HG03045 (cell line): ENCODE measurements at regions not wholly inside any gene's neighbourhood (a gene's known extent, or its start where the extent isn't known, plus 50 kb on each side); places are given as distances from the start of the nearest gene placed in this dataset.

Experiments used
- ATAC-seq: cut with Tn5 transposase; IDR thresholded peaks from one replicate; pipeline ENCODE4 v1.9.1; 2021; ENCODE audit warnings: mild to moderate bottlenecking, moderate library complexity; ENCODE audit not compliant: unreplicated experiment

- ATAC-seq = no peak
Measured at GRCh38 chr4:175369087-175369486, 443.0 kb downstream of the GPM6A start.

- no peak for ATAC-seq
Measured at GRCh38 chr4:175371091-175371490, 441.0 kb downstream of the GPM6A start.

- ATAC-seq = no peak
Measured at GRCh38 chr4:175373031-175373430, 439.0 kb downstream of the GPM6A start.

GRCh38 chr4:175374459-175374858 is 437.6 kb downstream of the GPM6A start:
- ATAC-seq = no peak

- ATAC-seq = no peak
Measured at GRCh38 chr4:175376287-175376977, 435.6 kb downstream of the GPM6A start.

GRCh38 chr4:175377203-175377602 is 434.9 kb downstream of the GPM6A start:
- ATAC-seq = no peak

- no peak for ATAC-seq
Measured at GRCh38 chr4:175378372-175378771, 433.7 kb downstream of the GPM6A start.

- no peak for ATAC-seq
Measured at GRCh38 chr4:175380841-175381240, 431.2 kb downstream of the GPM6A start.

GRCh38 chr4:175385797-175386196 is 426.3 kb downstream of the GPM6A start:
- no peak for ATAC-seq

GRCh38 chr4:175386776-175387507 is 425.1 kb downstream of the GPM6A start:
- ATAC-seq = no peak

GRCh38 chr4:175394208-175394607 is 417.9 kb downstream of the GPM6A start:
- ATAC-seq = no peak

GRCh38 chr4:175405961-175406360 is 406.1 kb downstream of the GPM6A start:
- ATAC-seq = no peak

GRCh38 chr4:175407926-175408325 is 404.1 kb downstream of the GPM6A start:
- no peak for ATAC-seq

- no peak for ATAC-seq
Measured at GRCh38 chr4:175411251-175411650, 400.8 kb downstream of the GPM6A start.

- ATAC-seq = no peak
Measured at GRCh38 chr4:175412161-175412560, 399.9 kb downstream of the GPM6A start.

GRCh38 chr4:175412746-175413145 is 399.3 kb downstream of the GPM6A start:
- ATAC-seq = no peak

GRCh38 chr4:175413561-175413960 is 398.5 kb downstream of the GPM6A start:
- no peak for ATAC-seq

- no peak for ATAC-seq
Measured at GRCh38 chr4:175414602-175415001, 397.5 kb downstream of the GPM6A start.

- ATAC-seq = no peak
Measured at GRCh38 chr4:175418516-175418915, 393.5 kb downstream of the GPM6A start.

GRCh38 chr4:175419236-175419718 is 392.8 kb downstream of the GPM6A start:
- no peak for ATAC-seq

GRCh38 chr4:175421506-175421905 is 390.6 kb downstream of the GPM6A start:
- ATAC-seq = no peak

GRCh38 chr4:175422331-175422730 is 389.7 kb downstream of the GPM6A start:
- ATAC-seq = no peak
